ENCODE measurements at regions not wholly inside any gene's neighbourhood (a gene's known extent, or its start where the extent isn't known, plus 50 kb on each side); places are given as distances from the start of the nearest gene placed in this dataset.
"Not testable (repeated sequence)": the region's sequence is repeated elsewhere in the genome, so short reads cannot be mapped to it uniquely, and the experiment has no call there.

- CTCF ChIA-PET = no interaction called here
These were observed 54.2 kb upstream of the NFIA start for GRCh38 chr1:61028136-61028535.

GRCh38 chr1:61018068-61018467 is 64.3 kb upstream of the NFIA start:
- H3K4me1 ChIP-seq (ENCODE audit: control extremely low read depth in 1 of 4, control insufficient read depth in 4 of 4, insufficient read depth in 4 of 4, low read length in 3 of 4) = peaks cover 0 to 10% (median 0%) of the 10 kb centered on the region in 4 experiments
- DNase-seq = peak; percentile 20 to 74 (median 59)
- H3K27me3 ChIP-seq (replicated peaks in 2 of 5; ENCODE audit: control insufficient read depth in 4 of 5, insufficient read depth in 5 of 5, low read length in 4 of 5); H3K9me3 ChIP-seq (ENCODE audit: control extremely low read depth in 1 of 5, control insufficient read depth in 4 of 5, insufficient read depth in 2 of 5, low read depth in 1 of 5, low read length in 4 of 5); POLR2A ChIA-PET; H3K36me3 ChIP-seq (ENCODE audit: control insufficient read depth in 4 of 4, insufficient read depth in 4 of 4, low read length in 3 of 4); H3K27ac ChIP-seq (ENCODE audit: insufficient read depth in 1 of 2, low read depth in 1 of 2, low read length in 2 of 2, poor library complexity in 1 of 2, severe bottlenecking in 2 of 2): not testable (repeated sequence)
- 70% methylated on average over 5 of the region's 7 CpGs for WGBS (ENCODE audit: insufficient coverage)
- peak overlapping the region in 3 of 7 experiments; percentile 2 to 14 (median 13) for H3K4me3 ChIP-seq (ENCODE audit: control insufficient read depth in 1 of 7, extremely low read depth in 1 of 7, insufficient read depth in 4 of 7, low read depth in 2 of 7, low read length in 6 of 7)
- CTCF ChIA-PET = interaction anchor here (0.7 kb wide), 1 partner anchor 267 kb away, joined by 4 read pairs; no protein-coding TSS in a partner anchor

More at GRCh38 chr1:61028136-61028535, 54.2 kb upstream of the NFIA start:
- POLR2A ChIA-PET = interaction anchor here (0.7 kb wide), 1 partner anchor 19 kb away, joined by 3 read pairs; no protein-coding TSS in a partner anchor
- Histone ChIP-seq H3K27me3 (replicated peaks in 2 of 5; ENCODE audit: control insufficient read depth in 4 of 5, insufficient read depth in 5 of 5, low read length in 4 of 5) (no peaks in the 10 kb centered on the region), H3K9me3 (ENCODE audit: control extremely low read depth in 1 of 5, control insufficient read depth in 4 of 5, insufficient read depth in 2 of 5, low read depth in 1 of 5, low read length in 4 of 5) (no peaks in the 10 kb centered on the region), H3K27ac (ENCODE audit: insufficient read depth in 1 of 2, low read depth in 1 of 2, low read length in 2 of 2, poor library complexity in 1 of 2, severe bottlenecking in 2 of 2) (no peak overlapping the region), H3K4me3 (ENCODE audit: control insufficient read depth in 1 of 7, extremely low read depth in 1 of 7, insufficient read depth in 4 of 7, low read depth in 2 of 7, low read length in 6 of 7) (no peak overlapping the region), H3K4me1 (ENCODE audit: control extremely low read depth in 1 of 4, control insufficient read depth in 4 of 4, insufficient read depth in 4 of 4, low read length in 3 of 4) (no peaks in the 10 kb centered on the region), H3K36me3 (ENCODE audit: control insufficient read depth in 4 of 4, insufficient read depth in 4 of 4, low read length in 3 of 4) (no peaks in the 10 kb centered on the region)
- 100% methylated on average over 2 of the region's 4 CpGs for WGBS (ENCODE audit: insufficient coverage)
- no peak for DNase-seq

DNA sequence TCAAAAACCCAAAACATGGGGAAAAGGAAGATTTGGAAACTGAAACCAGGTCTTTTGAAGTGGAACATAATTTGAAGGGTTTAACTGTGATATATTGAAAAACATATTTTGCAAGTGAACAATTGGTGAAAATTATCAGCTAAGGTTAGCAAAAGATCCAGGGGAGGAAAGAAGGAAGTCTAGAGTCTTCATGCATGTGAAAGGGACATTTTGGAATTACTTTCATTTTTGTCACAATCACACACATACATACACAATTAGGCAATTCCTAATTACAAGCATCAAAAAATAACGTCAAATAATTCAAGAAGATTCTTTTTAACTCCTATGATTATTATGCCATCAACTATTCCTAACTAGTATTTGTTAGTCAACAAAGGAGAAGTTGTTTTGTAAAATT is 64.7 kb upstream of the NFIA start:
- WGBS (ENCODE audit: insufficient coverage) = no CpG with 5 or more reads among the region's 1 CpG
- ChIA-PET CTCF (no interaction called here), POLR2A (no interaction called here)
- peak in 2 of 3 donors; percentile 20 to 24 for DNase-seq
- H3K4me3 ChIP-seq (ENCODE audit: control insufficient read depth in 1 of 7, extremely low read depth in 1 of 7, insufficient read depth in 4 of 7, low read depth in 2 of 7, low read length in 6 of 7) = peak overlapping the region in 1 of 7 experiments; percentile 13
- H3K36me3 ChIP-seq (ENCODE audit: control insufficient read depth in 4 of 4, insufficient read depth in 4 of 4, low read length in 3 of 4) = no peaks in the 10 kb centered on the region
- no peaks in the 10 kb centered on the region for H3K27me3 ChIP-seq (replicated peaks in 2 of 5; ENCODE audit: control insufficient read depth in 4 of 5, insufficient read depth in 5 of 5, low read length in 4 of 5)
- H3K4me1 ChIP-seq (ENCODE audit: control extremely low read depth in 1 of 4, control insufficient read depth in 4 of 4, insufficient read depth in 4 of 4, low read length in 3 of 4) = peaks cover 0 to 14% (median 0%) of the 10 kb centered on the region in 4 experiments
- H3K27ac ChIP-seq (ENCODE audit: insufficient read depth in 1 of 2, low read depth in 1 of 2, low read length in 2 of 2, poor library complexity in 1 of 2, severe bottlenecking in 2 of 2) = no peak overlapping the region
- no peaks in the 10 kb centered on the region for H3K9me3 ChIP-seq (ENCODE audit: control extremely low read depth in 1 of 5, control insufficient read depth in 4 of 5, insufficient read depth in 2 of 5, low read depth in 1 of 5, low read length in 4 of 5)

DNA sequence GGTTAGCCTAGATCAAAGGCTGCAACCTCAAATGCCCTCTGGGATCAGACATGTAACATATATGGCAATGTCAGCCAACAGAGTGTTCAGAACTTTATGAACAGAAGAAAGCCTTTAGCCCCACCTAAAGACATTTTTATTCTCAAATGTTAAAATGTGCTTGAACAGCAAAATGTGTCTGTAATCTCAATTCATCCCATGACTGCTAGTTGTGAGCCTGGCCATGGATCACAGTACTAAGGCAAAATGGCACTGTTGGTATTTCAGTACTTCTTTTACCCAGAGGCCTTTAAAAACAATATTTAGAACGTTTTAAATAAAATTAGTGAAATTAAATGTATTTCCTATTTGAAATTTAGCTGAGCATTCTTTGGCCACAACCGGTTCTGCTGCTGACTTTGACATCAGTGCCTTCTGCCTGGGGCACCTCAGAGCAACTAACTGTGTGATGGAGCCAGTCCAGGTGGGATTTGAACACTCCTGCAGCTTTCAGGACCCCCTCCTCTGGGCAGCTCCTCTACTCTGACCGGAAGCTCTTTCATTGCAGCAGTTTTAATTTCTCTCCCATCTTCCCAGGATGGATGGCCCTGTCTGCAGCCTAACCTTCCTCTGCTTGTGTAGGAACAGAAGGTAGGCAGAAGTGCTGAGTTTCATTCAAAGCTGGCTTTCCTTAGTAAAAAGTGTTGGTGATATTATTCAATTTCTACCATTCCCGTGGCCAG is 68.3 kb upstream of the NFIA start:
- H3K27me3 ChIP-seq (replicated peaks in 2 of 5; ENCODE audit: control insufficient read depth in 4 of 5, insufficient read depth in 5 of 5, low read length in 4 of 5) = no peaks in the 10 kb centered on the region
- WGBS (ENCODE audit: insufficient coverage) = 20% methylated on average over 1 of the region's 4 CpGs
- peaks cover 0 to 17% (median 0%) of the 10 kb centered on the region in 4 experiments for H3K4me1 ChIP-seq (ENCODE audit: control extremely low read depth in 1 of 4, control insufficient read depth in 4 of 4, insufficient read depth in 4 of 4, low read length in 3 of 4)
- POLR2A ChIA-PET = no interaction called here
- CTCF ChIA-PET = interaction anchor here (1.7 kb wide), 1 partner anchor 35 kb away, joined by 4 read pairs; no protein-coding TSS in a partner anchor
- H3K4me3 ChIP-seq (ENCODE audit: control insufficient read depth in 1 of 7, extremely low read depth in 1 of 7, insufficient read depth in 4 of 7, low read depth in 2 of 7, low read length in 6 of 7) = no peak overlapping the region
- H3K36me3 ChIP-seq (ENCODE audit: control insufficient read depth in 4 of 4, insufficient read depth in 4 of 4, low read length in 3 of 4) = no peaks in the 10 kb centered on the region
- H3K9me3 ChIP-seq (ENCODE audit: control extremely low read depth in 1 of 5, control insufficient read depth in 4 of 5, insufficient read depth in 2 of 5, low read depth in 1 of 5, low read length in 4 of 5) = no peaks in the 10 kb centered on the region
- H3K27ac ChIP-seq (ENCODE audit: insufficient read depth in 1 of 2, low read depth in 1 of 2, low read length in 2 of 2, poor library complexity in 1 of 2, severe bottlenecking in 2 of 2) = peak overlapping the region in 1 of 2 experiments; percentile 12
- DNase-seq = no peak

DNA sequence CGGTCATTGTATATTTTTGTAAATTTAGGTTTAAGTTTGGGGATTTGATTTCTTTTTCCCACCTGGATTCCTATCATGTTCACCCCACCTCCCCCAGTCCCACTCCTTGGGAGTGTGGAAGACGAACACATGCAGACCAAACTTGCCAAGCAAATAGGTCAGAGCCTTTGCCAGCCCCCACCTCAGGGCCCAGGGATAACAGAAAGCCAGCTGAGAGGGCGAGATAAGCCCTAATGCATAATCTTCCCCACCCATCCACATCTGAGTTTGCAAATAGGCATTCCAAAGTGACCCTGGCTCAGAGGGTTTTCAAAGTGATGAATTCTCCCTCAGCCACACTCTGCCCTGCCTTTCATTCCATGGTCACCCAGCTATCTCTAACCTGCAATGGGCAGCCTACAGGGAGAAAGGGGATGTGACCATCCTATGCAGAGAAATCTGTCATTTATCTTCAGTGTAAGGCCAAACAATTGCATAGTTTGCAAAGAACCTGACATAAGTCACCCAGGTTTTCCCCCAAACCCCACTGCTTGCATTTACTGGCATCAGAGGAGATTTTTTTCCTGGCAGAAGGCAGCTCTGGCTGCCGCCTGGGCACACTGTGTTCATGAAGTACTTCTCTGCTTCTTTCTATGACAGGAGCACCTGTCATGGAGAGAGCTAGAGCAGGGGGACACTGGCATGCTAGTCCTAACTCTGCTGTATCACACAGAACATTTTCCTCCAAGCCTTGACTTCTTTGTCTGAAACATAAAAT is 69.0 kb upstream of the NFIA start:
- DNase-seq = peak; percentile 51 to 87 (median 72)
- CTCF ChIA-PET = interaction anchor here (1.1 to 1.7 kb wide), 2 partner anchors 16 to 34 kb away, joined by 3 to 4 read pairs; no protein-coding TSS in a partner anchor
- POLR2A ChIA-PET = no interaction called here
- H3K4me3 ChIP-seq (ENCODE audit: control insufficient read depth in 1 of 7, extremely low read depth in 1 of 7, insufficient read depth in 4 of 7, low read depth in 2 of 7, low read length in 6 of 7) = no peak overlapping the region
- H3K27ac ChIP-seq (ENCODE audit: insufficient read depth in 1 of 2, low read depth in 1 of 2, low read length in 2 of 2, poor library complexity in 1 of 2, severe bottlenecking in 2 of 2) = peak overlapping the region in 1 of 2 experiments; percentile 69
- H3K27me3 ChIP-seq (replicated peaks in 2 of 5; ENCODE audit: control insufficient read depth in 4 of 5, insufficient read depth in 5 of 5, low read length in 4 of 5) = no peaks in the 10 kb centered on the region
- no peaks in the 10 kb centered on the region for H3K36me3 ChIP-seq (ENCODE audit: control insufficient read depth in 4 of 4, insufficient read depth in 4 of 4, low read length in 3 of 4)
- no peaks in the 10 kb centered on the region for H3K9me3 ChIP-seq (ENCODE audit: control extremely low read depth in 1 of 5, control insufficient read depth in 4 of 5, insufficient read depth in 2 of 5, low read depth in 1 of 5, low read length in 4 of 5)
- H3K4me1 ChIP-seq (ENCODE audit: control extremely low read depth in 1 of 4, control insufficient read depth in 4 of 4, insufficient read depth in 4 of 4, low read length in 3 of 4) = peaks cover 0 to 17% (median 0%) of the 10 kb centered on the region in 4 experiments
- 80% methylated on average over 1 of the region's 4 CpGs for WGBS (ENCODE audit: insufficient coverage)

GRCh38 chr1:61012341-61012761 is 70.0 kb upstream of the NFIA start:
- H3K4me3 ChIP-seq (ENCODE audit: control insufficient read depth in 1 of 7, extremely low read depth in 1 of 7, insufficient read depth in 4 of 7, low read depth in 2 of 7, low read length in 6 of 7) = no peak overlapping the region
- H3K27ac ChIP-seq (ENCODE audit: insufficient read depth in 1 of 2, low read depth in 1 of 2, low read length in 2 of 2, poor library complexity in 1 of 2, severe bottlenecking in 2 of 2) = peak overlapping the region in 1 of 2 experiments; percentile 69
- H3K4me1 ChIP-seq (ENCODE audit: control extremely low read depth in 1 of 4, control insufficient read depth in 4 of 4, insufficient read depth in 4 of 4, low read length in 3 of 4) = peaks cover 0 to 13% (median 0%) of the 10 kb centered on the region in 4 experiments
- ChIA-PET CTCF (interaction anchor here (1.1 kb wide), 1 partner anchor 15 kb away, joined by 3 read pairs; no protein-coding TSS in a partner anchor), POLR2A (no interaction called here)
- no peaks in the 10 kb centered on the region for H3K36me3 ChIP-seq (ENCODE audit: control insufficient read depth in 4 of 4, insufficient read depth in 4 of 4, low read length in 3 of 4)
- H3K27me3 ChIP-seq (replicated peaks in 2 of 5; ENCODE audit: control insufficient read depth in 4 of 5, insufficient read depth in 5 of 5, low read length in 4 of 5) = no peaks in the 10 kb centered on the region
- WGBS (ENCODE audit: insufficient coverage) = 86% methylated on average over 2 of the region's 2 CpGs
- DNase-seq = peak in 1 of 3 donors; percentile 29
- H3K9me3 ChIP-seq (ENCODE audit: control extremely low read depth in 1 of 5, control insufficient read depth in 4 of 5, insufficient read depth in 2 of 5, low read depth in 1 of 5, low read length in 4 of 5) = no peaks in the 10 kb centered on the region
